ENCODE measurements at regions not wholly inside any gene's neighbourhood (a gene's known extent, or its start where the extent isn't known, plus 50 kb on each side); places are given as distances from the start of the nearest gene placed in this dataset.

GRCh38 chr1:195744256-195744655, 864.0 kb downstream of the KCNT2 start:
- TF ChIP-seq POLR2AphosphoS5 (IDR thresholded peaks at IDR 0.05; ENCODE audit: low read depth, low read length) (no peak), SIN3A (IDR thresholded peaks at IDR 0.05; ENCODE audit: borderline replicate concordance, insufficient read depth, low read length) (no peak)
